Stomach (tissue), 4 donors: ENCODE measurements at regions not wholly inside any gene's neighbourhood (a gene's known extent, or its start where the extent isn't known, plus 50 kb on each side); places are given as distances from the start of the nearest gene placed in this dataset.

ENCODE experiments used
- CTCF ChIP-seq, 7 experiments: fragments of 450-650 bp in 4 of 7; fragments of 200-600 bp in 3 of 7; sonication (generic) in 3 of 7; IDR thresholded peaks; one replicate each; pipeline ENCODE4 v1.5.1; 2016 to 2019; ENCODE audit warnings: antibody characterized with exemption in 7 of 7, control low read depth in 2 of 7, mild to moderate bottlenecking in 1 of 7
- POLR2AphosphoS5 ChIP-seq, 3 donors: sonication (generic); formaldehyde crosslinking; IDR thresholded peaks; one replicate each; pipeline ENCODE4 v1.6.1; 2016; ENCODE audit warnings: antibody characterized with exemption in 3 of 3

- TF ChIP-seq CTCF (IDR thresholded peaks at IDR 0.05) (no peak), POLR2AphosphoS5 (IDR thresholded peaks at IDR 0.05) (no peak)
Measured at GRCh38 chr4:11675051-11675800, 246.5 kb upstream of the HS3ST1 start.
